T-helper 17 cell (primary cell): ENCODE measurements at regions not wholly inside any gene's neighbourhood (a gene's known extent, or its start where the extent isn't known, plus 50 kb on each side); places are given as distances from the start of the nearest gene placed in this dataset.
"Not testable (repeated sequence)": the region's sequence is repeated elsewhere in the genome, so short reads cannot be mapped to it uniquely, and the experiment has no call there.

ENCODE experiments used
- ATAC-seq: fragments of 150-1000 bp; cut with Tn5 transposase; 2 replicates; pipeline ENCODE4 v1.10.0; 2021; ENCODE audit warnings: mild to moderate bottlenecking, moderate library complexity
- DNase-seq, 3 donors: peaks; one replicate each; pipeline versions ENCODE4 v3.0.0 to v3.0.0-alpha.2; 2020 to 2021
- H3K9me3 ChIP-seq: one replicate; pipeline ENCODE4 v1.7.0; 2013; ENCODE audit warnings: low read length, mild to moderate bottlenecking; ENCODE audit not compliant: control insufficient read depth, poor library complexity, severe bottlenecking
- H3K27ac Mint-ChIP-seq: one replicate; pipeline ENCODE4 v1.8.0; 2022; ENCODE audit warnings: mild to moderate bottlenecking, moderate library complexity, mixed read lengths
- H3K27me3 Mint-ChIP-seq: one replicate; pipeline ENCODE4 v1.8.0; 2022; ENCODE audit warnings: mixed read lengths
- H3K36me3 Mint-ChIP-seq: one replicate; pipeline ENCODE4 v1.8.0; 2022; ENCODE audit warnings: low read depth, mixed read lengths
- H3K4me1 Mint-ChIP-seq: one replicate; pipeline ENCODE4 v1.8.0; 2022; ENCODE audit warnings: mild to moderate bottlenecking, mixed read lengths
- H3K4me3 Mint-ChIP-seq: one replicate; pipeline ENCODE4 v1.8.0; 2022; ENCODE audit warnings: mild to moderate bottlenecking, moderate library complexity, mixed read lengths

DNA sequence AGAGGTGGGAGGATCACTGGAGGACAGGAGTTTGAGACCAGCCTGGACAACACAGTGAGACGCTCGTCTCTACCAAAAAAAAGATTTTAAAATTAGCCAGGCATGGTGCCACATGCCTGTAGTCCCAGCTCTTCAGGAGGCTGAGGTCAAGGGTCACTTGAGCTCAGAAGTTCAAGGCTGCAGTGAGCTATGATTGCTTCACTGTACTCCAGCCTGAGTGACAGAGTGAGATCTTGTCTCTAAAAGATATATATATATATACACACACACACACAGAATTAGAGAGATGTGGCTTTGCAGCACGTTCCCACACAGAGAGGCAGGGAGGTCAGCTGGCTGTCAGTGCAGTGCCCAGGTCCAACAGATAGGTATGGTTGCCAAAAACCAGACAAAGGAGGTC lies 363.4 kb downstream of the BCL2L11 start:
- H3K27me3 Mint-ChIP-seq, H3K36me3 Mint-ChIP-seq, H3K4me1 Mint-ChIP-seq, H3K9me3 ChIP-seq, H3K27ac Mint-ChIP-seq, DNase-seq, ATAC-seq, H3K4me3 Mint-ChIP-seq: not testable (repeated sequence)

DNA sequence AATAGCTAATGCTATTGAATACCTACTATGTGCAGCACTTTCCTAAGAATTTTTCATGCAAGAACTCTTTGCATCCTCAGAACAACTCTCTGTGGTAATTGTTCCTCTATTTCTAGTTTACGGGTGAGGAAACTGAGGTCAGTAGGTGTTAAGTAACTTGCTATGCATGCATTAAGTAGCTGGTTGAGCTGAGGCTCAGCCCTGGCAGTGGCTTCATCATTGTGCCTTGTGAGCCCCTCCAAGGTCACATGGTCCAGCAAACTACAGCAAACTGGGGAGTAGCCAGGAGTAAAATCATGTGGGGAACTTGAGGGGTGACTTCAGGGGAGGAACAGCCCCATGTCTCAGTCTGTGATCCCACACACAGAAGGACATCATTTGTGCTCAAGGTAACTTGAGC lies 365.2 kb downstream of the BCL2L11 start:
- H3K9me3 ChIP-seq, H3K36me3 Mint-ChIP-seq, ATAC-seq, H3K4me3 Mint-ChIP-seq, H3K27me3 Mint-ChIP-seq, DNase-seq, H3K27ac Mint-ChIP-seq, H3K4me1 Mint-ChIP-seq: not testable (repeated sequence)

DNA sequence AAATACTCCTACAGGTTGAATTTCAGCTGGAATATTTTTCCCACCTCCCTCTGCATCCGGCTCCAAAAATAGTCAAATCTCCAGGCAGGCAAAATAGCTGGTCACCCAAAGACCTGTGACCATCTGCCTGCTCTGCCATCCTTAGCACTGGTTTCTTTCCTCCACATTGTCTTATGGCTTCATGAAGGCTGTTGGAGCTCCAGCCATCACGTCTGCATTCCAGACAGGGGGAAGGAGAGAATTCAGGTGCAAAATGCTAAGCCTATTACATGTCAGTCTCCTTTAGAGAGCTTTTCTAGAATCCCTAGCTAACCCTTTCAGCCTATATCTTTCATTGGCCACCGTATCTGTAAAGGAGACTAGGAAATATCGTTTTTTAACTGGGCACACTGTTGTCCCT lies 367.7 kb downstream of the BCL2L11 start:
- not testable (repeated sequence) for H3K9me3 ChIP-seq, H3K4me1 Mint-ChIP-seq, H3K36me3 Mint-ChIP-seq, H3K27me3 Mint-ChIP-seq, H3K27ac Mint-ChIP-seq, DNase-seq, ATAC-seq, H3K4me3 Mint-ChIP-seq

DNA sequence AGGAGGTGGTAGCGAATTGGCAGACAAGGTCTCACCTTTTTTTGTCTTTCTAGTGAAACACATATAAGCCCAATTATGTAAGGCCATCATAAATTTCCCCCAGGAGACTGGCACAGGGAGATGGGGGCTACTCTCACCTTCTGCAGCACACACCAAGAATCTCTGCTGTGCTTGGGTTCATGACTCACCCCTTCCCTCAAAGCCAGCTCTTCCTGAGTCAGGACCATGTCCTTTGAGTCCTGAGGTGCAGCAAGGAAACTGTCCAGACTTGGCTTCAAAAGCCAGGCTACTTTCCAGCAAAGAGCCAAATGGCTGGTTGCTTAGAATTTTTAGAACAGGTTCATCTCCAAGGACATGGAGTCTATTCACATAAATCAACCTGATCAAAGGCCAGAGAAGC lies 368.7 kb downstream of the BCL2L11 start:
- not testable (repeated sequence) for H3K36me3 Mint-ChIP-seq, H3K4me1 Mint-ChIP-seq, ATAC-seq, H3K4me3 Mint-ChIP-seq, H3K9me3 ChIP-seq, DNase-seq, H3K27ac Mint-ChIP-seq, H3K27me3 Mint-ChIP-seq

DNA sequence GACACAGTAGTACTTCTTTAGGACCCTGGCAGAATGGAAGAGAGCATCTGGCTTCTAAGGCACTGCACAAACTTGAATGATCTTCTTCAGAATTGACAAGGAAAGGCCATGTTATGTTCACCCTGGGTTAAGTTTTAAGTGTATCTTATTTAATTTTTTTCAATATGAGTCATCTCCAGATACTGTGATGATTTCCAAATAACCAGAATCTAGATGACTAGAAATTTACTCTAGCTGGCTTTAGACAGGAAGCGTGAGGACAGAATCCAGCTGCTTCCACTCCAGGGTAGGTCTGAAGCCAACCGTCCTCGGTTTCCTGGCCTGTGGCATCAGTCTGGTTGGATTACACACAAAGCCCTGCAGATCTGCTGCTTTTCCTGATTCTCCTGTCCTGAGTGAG lies 370.5 kb downstream of the BCL2L11 start:
- H3K27me3 Mint-ChIP-seq, DNase-seq, H3K4me1 Mint-ChIP-seq, H3K9me3 ChIP-seq, H3K36me3 Mint-ChIP-seq: not testable (repeated sequence)
- peak overlapping the region; percentile 82 for H3K27ac Mint-ChIP-seq
- H3K4me3 Mint-ChIP-seq: peak overlapping the region; percentile 49
- ATAC-seq: peak; percentile 6

DNA sequence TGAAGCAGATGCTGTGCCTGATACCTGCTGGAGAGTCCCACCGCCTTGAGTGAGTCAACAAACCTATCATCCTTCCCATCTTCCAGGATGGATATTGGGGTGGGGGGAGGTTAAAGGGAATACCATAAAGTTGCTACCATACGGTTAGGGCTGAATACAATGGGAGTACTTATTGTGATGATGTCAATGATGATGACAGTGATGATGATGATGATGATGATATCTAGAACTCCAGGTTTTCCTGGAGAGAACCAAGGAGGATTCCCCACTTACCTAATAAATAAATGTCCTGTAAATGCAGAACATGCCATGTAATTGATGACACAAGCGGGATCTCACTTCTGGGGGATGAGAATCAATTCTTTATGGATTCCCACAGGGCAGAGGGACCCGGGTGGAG lies 370.9 kb downstream of the BCL2L11 start:
- DNase-seq, H3K9me3 ChIP-seq, ATAC-seq, H3K36me3 Mint-ChIP-seq, H3K27me3 Mint-ChIP-seq, H3K4me1 Mint-ChIP-seq: not testable (repeated sequence)
- H3K4me3 Mint-ChIP-seq: peak overlapping the region; percentile 49
- peak overlapping the region; percentile 82 for H3K27ac Mint-ChIP-seq

DNA sequence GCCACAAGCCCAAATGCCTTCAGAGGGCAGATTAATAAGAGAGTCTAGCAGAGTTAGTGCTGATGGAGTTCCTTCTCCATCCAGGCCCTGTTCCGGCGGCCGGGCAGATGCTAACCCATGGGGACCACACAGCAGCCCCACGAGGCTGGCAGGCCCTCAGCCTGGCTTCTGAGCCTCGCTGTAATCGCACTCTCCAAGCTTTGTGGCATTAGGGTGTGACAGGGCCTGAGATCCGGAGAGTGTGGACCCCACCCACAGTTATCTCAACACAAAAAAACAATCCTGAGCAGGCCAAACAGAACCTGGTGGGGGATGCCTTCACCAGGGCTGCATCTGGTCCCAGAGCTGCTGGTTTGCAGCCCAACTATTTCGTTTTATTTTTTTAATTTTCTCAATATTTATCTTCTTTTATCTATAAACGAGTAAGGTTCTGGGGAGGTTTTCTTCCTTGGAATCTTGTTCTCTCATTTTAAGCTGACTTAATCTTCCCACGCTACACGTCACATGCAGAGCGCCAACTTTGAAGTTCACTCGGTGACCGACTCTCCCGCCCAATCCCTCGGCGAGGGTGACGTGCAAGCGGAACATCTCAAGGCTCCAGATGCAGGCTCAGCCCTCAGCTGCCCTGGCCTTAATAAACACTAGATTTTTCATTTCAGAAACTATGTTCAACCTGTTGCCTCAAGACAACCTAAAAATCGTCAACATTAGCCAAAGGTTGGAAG lies 372.4 kb downstream of the BCL2L11 start:
- not testable (repeated sequence) for H3K4me1 Mint-ChIP-seq, H3K9me3 ChIP-seq, DNase-seq, H3K27me3 Mint-ChIP-seq, H3K36me3 Mint-ChIP-seq, H3K27ac Mint-ChIP-seq
- H3K4me3 Mint-ChIP-seq: peak overlapping the region; percentile 60
- peak; percentile 55 for ATAC-seq

DNA sequence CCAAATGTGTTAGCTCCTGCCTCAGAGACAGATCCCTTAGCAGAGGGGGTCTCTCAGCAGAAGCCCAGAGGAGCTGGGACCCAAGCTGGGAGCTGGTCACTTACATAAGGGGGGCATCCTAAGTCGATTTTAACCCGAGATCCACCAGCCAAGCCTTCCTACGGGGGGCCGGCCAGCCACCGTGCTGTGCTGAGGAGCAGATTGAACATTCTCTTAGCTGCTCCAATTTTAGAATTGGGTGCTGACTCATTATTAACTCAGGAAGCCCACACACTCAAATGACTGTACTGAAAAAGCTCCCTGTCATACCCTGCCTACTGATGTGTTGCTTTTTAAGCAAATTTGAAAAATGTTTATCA lies 373.0 kb downstream of the BCL2L11 start:
- H3K9me3 ChIP-seq, H3K36me3 Mint-ChIP-seq, H3K27me3 Mint-ChIP-seq, DNase-seq, H3K4me1 Mint-ChIP-seq: not testable (repeated sequence)
- Mint-ChIP-seq H3K27ac (peak overlapping the region; percentile 32), H3K4me3 (peak overlapping the region; percentile 60)
- ATAC-seq: peak; percentile 60

DNA sequence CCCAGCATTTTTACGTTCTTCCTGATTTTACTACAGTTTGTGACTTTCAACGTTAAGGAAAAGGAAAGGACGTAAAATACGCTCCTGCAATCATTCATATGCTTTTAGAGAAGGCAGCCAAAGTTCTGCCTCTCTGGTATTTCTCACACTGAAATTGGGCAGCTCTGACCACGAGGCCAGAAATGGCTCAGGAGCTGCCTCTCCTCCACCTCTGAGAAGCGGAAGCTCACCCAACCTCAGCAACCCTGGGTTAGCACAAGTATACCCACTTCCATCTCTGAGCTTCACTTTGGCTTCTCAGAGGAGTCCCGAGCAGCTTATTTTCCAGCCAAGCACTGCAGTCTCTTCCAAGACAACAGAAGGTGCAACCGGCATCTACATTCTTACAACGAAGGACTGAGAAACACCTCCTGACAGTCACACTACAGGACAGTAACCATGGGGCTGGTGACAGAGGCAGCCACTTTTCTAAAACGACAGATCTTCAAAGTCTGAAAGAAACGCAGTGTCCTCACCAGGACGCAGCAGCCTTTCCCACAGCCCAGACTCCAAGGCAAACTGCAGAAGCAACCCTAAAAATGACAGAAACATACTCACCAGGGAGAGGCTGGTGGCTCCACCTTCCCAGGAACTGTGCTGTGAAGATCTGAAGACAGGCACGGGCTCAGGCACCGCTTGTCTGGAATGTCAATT lies 373.7 kb downstream of the BCL2L11 start:
- H3K9me3 ChIP-seq, DNase-seq, H3K4me1 Mint-ChIP-seq, H3K27me3 Mint-ChIP-seq, H3K36me3 Mint-ChIP-seq: not testable (repeated sequence)
- peak overlapping the region; percentile 32 for H3K27ac Mint-ChIP-seq
- H3K4me3 Mint-ChIP-seq: peak overlapping the region; percentile 69
- peak; percentile 56 for ATAC-seq

DNA sequence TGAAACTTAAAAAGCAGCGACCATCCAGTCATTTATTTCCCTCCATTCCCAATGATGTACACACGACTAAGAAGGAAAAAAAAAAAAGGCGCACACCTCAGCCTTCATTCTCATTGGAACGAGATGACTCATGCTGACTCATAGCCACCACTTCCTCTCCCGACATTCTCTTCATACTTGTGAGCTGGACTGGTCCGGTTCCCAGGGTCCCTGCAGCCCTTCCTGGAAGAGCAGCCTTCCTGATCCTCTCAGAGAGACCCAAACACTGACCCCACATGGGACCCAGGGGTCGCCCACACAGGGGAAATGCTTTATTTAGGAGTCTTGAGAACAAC lies 374.2 kb downstream of the BCL2L11 start:
- not testable (repeated sequence) for DNase-seq, H3K36me3 Mint-ChIP-seq, H3K27me3 Mint-ChIP-seq, H3K9me3 ChIP-seq, H3K27ac Mint-ChIP-seq, H3K4me1 Mint-ChIP-seq
- peak; percentile 59 for ATAC-seq
- H3K4me3 Mint-ChIP-seq: peak overlapping the region; percentile 69

DNA sequence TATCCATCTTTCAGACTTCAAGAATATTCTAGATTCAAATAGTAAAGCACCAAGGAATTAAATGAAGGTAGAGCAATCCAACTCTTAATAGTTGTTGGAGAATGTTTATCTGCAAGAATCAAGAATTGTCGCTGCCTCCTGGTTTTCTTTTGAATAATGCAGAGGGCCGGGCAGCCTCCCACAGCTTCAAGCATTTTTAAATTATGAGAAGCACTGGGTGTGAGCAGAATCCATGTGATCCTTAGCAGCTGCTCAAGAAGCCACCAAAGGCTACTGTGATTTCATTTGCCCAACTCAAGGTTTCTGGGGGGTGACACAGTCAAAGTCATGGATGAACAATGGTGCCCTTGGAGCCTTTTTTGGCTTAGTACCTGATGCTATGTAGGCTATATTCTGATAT lies 374.9 kb downstream of the BCL2L11 start:
- H3K36me3 Mint-ChIP-seq, H3K4me3 Mint-ChIP-seq, ATAC-seq, H3K27ac Mint-ChIP-seq, H3K4me1 Mint-ChIP-seq, H3K27me3 Mint-ChIP-seq, DNase-seq, H3K9me3 ChIP-seq: not testable (repeated sequence)

DNA sequence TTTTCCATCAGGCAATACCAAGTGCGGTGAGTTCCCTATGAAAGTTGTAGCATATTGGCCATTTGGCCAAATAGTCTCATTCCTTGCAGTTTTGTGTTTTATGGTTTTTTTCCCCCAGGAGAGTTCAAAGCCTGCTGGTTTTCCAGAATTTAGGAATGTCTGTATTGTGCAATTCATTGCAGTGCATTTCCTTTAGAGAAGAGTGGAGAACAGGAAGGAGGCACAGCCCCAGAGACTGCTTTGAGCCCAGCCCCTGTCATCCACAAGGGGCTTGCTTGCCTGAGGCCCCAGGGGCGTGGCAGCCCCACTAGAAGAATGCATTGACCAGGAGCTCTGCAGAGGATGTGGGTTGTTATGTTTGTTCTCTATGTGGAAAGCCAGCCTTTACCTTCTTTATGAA lies 375.5 kb downstream of the BCL2L11 start:
- ATAC-seq, DNase-seq, H3K4me3 Mint-ChIP-seq, H3K27ac Mint-ChIP-seq, H3K27me3 Mint-ChIP-seq, H3K4me1 Mint-ChIP-seq, H3K9me3 ChIP-seq, H3K36me3 Mint-ChIP-seq: not testable (repeated sequence)

DNA sequence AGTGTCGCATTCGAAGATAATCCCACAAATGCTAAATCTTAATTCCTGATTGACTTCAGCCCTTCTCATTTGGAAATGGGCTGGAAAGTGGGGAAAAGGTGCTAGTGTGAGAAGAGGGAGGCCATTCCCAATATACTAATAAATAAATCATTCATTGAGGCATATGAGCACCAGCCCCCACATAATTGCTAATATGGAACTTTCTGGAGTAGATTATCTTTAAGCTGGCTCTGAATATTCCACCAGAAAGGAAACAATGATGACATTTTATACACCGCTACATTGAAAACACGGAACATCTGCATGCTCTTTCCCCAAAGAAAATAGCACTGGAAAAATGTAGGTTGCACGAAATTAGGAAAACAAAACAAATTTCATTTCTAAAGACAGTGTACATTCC lies 376.1 kb downstream of the BCL2L11 start:
- H3K27me3 Mint-ChIP-seq, ATAC-seq, H3K4me1 Mint-ChIP-seq, H3K9me3 ChIP-seq, H3K36me3 Mint-ChIP-seq, H3K4me3 Mint-ChIP-seq, DNase-seq, H3K27ac Mint-ChIP-seq: not testable (repeated sequence)

DNA sequence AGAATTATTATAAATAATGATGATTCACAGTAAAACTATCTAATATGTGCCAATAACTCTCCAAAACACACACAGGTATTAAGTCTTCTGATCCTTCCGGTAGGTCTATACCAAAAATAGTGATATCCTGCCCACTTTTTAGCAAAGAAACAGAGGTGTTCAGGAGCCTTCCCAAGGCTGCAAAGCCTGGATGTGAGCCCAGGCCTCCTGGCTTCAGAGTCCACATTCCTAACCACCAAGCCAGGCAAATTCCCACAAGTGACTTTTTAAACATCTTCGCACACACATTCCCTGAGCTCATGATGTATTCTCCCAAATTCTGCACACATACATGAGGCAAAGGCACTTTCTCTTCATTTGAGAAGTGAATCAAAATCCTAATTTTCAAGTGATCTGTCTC lies 376.6 kb downstream of the BCL2L11 start:
- H3K27me3 Mint-ChIP-seq, H3K4me1 Mint-ChIP-seq, H3K27ac Mint-ChIP-seq, H3K9me3 ChIP-seq, DNase-seq, H3K4me3 Mint-ChIP-seq, ATAC-seq, H3K36me3 Mint-ChIP-seq: not testable (repeated sequence)
